K562 (cell line): ENCODE measurements at regions not wholly inside any gene's neighbourhood (a gene's known extent, or its start where the extent isn't known, plus 50 kb on each side); places are given as distances from the start of the nearest gene placed in this dataset.

Experiments
- ATAC-seq: fragments of 200-7000 bp; cut with Tn5 transposase; 3 replicates; pipeline ENCODE4 v1.9.1; 2020; ENCODE audit warnings: moderate library complexity
- BruUV-seq: library from RNA; stranded (reverse); fragments of 400-500 nt; replicated peaks from 2 replicates; lab custom pipeline; 2021; lab: Mats Ljungman, UMichigan
- CTCF ChIA-PET: fragments of 300-600 bp; formaldehyde crosslinking; extraction: SDS; loops from one replicate; lab custom pipeline; 2021; ENCODE audit warnings: low intra/inter-chr PET ratio; lab: Yijun Ruan, JAX
- POLR2A ChIA-PET: fragments of 300-600, 350-650 bp; sonication (Branson Sonifier 250); formaldehyde crosslinking; extraction: SDS; loops from one replicate; lab custom pipeline; 2021; ENCODE audit warnings: antibody characterized with exemption, inconsistent platforms; lab: Yijun Ruan, JAX
- DNase-seq, 4 experiments: peaks; one replicate each; pipeline versions ENCODE4 v3.0.0 to v3.0.0-alpha.2; 2011 to 2018; ENCODE audit warnings: low spot score in 3 of 4, mixed read lengths in 3 of 4; ENCODE audit errors: extremely low read depth in 1 of 4
- FAIRE-seq: peaks from 2 replicates; lab custom pipeline; 2011; peaks lifted over from hg19 to GRCh38; lab: Jason Lieb, UNC
- H2AFZ ChIP-seq: 2 replicates; pipeline ENCODE4 v1.6.0; 2011; ENCODE audit warnings: low read depth, low read length, control low read depth, inconsistent platforms
- H3K27ac ChIP-seq: fragments of 200-600 bp; 3 replicates; pipeline ENCODE4 v1.8.0; 2011; ENCODE audit warnings: low read depth, mild to moderate bottlenecking, control low read depth, inconsistent platforms, low read length, moderate library complexity, mixed read lengths; ENCODE audit errors: extremely low read depth
- H3K27me3 ChIP-seq, 2 experiments: fragments of 300-600 bp in 1 of 2; 2 replicates in 1 of 2; 3 replicates in 1 of 2; pipeline versions ENCODE4 v1.6.0 to v1.8.0; 2011; ENCODE audit warnings: inconsistent platforms in 2 of 2, low read length in 2 of 2, mild to moderate bottlenecking in 1 of 2, mixed read lengths in 1 of 2, moderate library complexity in 1 of 2; ENCODE audit not compliant: control insufficient read depth in 2 of 2, insufficient read depth in 2 of 2
- H3K36me3 ChIP-seq: fragments of 300-600 bp; 3 replicates; pipeline ENCODE4 v1.8.0; 2011; ENCODE audit warnings: mild to moderate bottlenecking, low read length, inconsistent platforms; ENCODE audit not compliant: control insufficient read depth, insufficient read depth
- H3K4me1 ChIP-seq, 2 experiments: fragments of 200-600 bp in 1 of 2; replicated peaks in 1 of 2; 2 replicates in 1 of 2; 3 replicates in 1 of 2; pipeline versions ENCODE4 v1.5.1 to v1.8.0; 2011; ENCODE audit warnings: inconsistent platforms in 2 of 2, low read length in 2 of 2, mild to moderate bottlenecking in 1 of 2, mixed read lengths in 1 of 2, moderate library complexity in 1 of 2; ENCODE audit not compliant: control insufficient read depth in 2 of 2, insufficient read depth in 2 of 2
- H3K4me2 ChIP-seq: 2 replicates; pipeline ENCODE4 v1.6.1; 2011; ENCODE audit warnings: low read length, control low read depth, inconsistent platforms, mixed read lengths; ENCODE audit not compliant: insufficient read depth
- H3K4me3 ChIP-seq: fragments of 200-600 bp; sonication (generic), shearing (Covaris generic); 2 replicates; pipeline ENCODE4 v1.5.1; 2016; ENCODE audit warnings: control low read depth, inconsistent platforms
- H3K79me2 ChIP-seq: fragments of 200-600 bp; 3 replicates; pipeline ENCODE4 v1.8.0; 2011; ENCODE audit warnings: low read length, inconsistent platforms; ENCODE audit not compliant: control insufficient read depth, insufficient read depth
- H3K9ac ChIP-seq, 2 experiments: 2 replicates each; pipeline versions ENCODE4 v1.6.0 to v1.6.1; 2011; ENCODE audit warnings: low read depth in 2 of 2, low read length in 2 of 2, control low read depth in 1 of 2, inconsistent platforms in 1 of 2, mild to moderate bottlenecking in 1 of 2, mixed read lengths in 1 of 2; ENCODE audit not compliant: insufficient read depth in 1 of 2
- H3K9me1 ChIP-seq: one replicate; pipeline ENCODE4 v1.6.0; 2011; ENCODE audit warnings: inconsistent platforms, mild to moderate bottlenecking, low read length, moderate library complexity; ENCODE audit not compliant: control insufficient read depth, insufficient read depth
- H3K9me3 ChIP-seq: replicated peaks from 2 replicates; pipeline ENCODE4 v1.5.1; 2011; ENCODE audit warnings: low read depth, low read length, inconsistent platforms; ENCODE audit not compliant: control insufficient read depth, insufficient read depth
- H4K20me1 ChIP-seq: replicated peaks from 2 replicates; pipeline ENCODE4 v1.6.1; 2011; ENCODE audit warnings: low read length, inconsistent platforms, mixed read lengths; ENCODE audit not compliant: control insufficient read depth, insufficient read depth
- CBX1 ChIP-seq: sonication (generic); IDR thresholded peaks from 2 replicates; pipeline ENCODE4 v1.6.1; 2016; ENCODE audit warnings: antibody characterized with exemption, low read depth, mild to moderate bottlenecking
- EGR1 ChIP-seq: fragments of 450-650 bp; conservative IDR thresholded peaks from 2 replicates; pipeline ENCODE4 v1.6.1; 2017; ENCODE audit warnings: mild to moderate bottlenecking
- FUS ChIP-seq: fragments of 200-400 bp; formaldehyde crosslinking; optimal IDR thresholded peaks from 2 replicates; pipeline ENCODE3; 2017; ENCODE audit warnings: low read depth, low read length
- KAT7 ChIP-seq: sonication (generic); formaldehyde crosslinking; IDR thresholded peaks from 2 replicates; pipeline ENCODE4 v1.8.0; 2022; ENCODE audit warnings: missing genetic modification reagents, mild to moderate bottlenecking, borderline replicate concordance
- MCM3 ChIP-seq: fragments of 450-650 bp; IDR thresholded peaks from 2 replicates; pipeline ENCODE4 v1.6.1; 2016
- MEF2A ChIP-seq: IDR thresholded peaks from 2 replicates; pipeline ENCODE4 v1.6.1; 2011; ENCODE audit warnings: low read depth, mild to moderate bottlenecking, low read length, moderate library complexity; ENCODE audit not compliant: control insufficient read depth
- PCBP2 ChIP-seq: fragments of 200-400 bp; formaldehyde crosslinking; IDR thresholded peaks from 2 replicates; pipeline ENCODE4 v1.6.1; 2018; ENCODE audit warnings: low read length, low read depth, mild to moderate bottlenecking, moderate library complexity; ENCODE audit not compliant: poor library complexity, severe bottlenecking
- PHB ChIP-seq: fragments of 250-450 bp; sonication (Bioruptor Pico); IDR thresholded peaks from 2 replicates; pipeline ENCODE4 v1.5.0; 2021
- RERE ChIP-seq: sonication (generic); formaldehyde crosslinking; IDR thresholded peaks from 2 replicates; pipeline ENCODE4 v1.8.0; 2023; ENCODE audit warnings: missing genetic modification reagents, mild to moderate bottlenecking, borderline replicate concordance
- ZNF165 ChIP-seq: fragments of 250-450 bp; sonication (Bioruptor Pico); IDR thresholded peaks from 2 replicates; pipeline ENCODE4 v1.4.0; 2020; ENCODE audit warnings: borderline replicate concordance
- WGBS: fragments of 100-300 bp; shearing (Covaris generic); methylation state at CpG from one replicate; pipeline ENCODE4 v1.1.6; 2016; ENCODE audit warnings: low coverage, mixed read lengths; ENCODE audit not compliant: insufficient coverage; ENCODE audit errors: missing lambda C conversion rate; 5-methylcytosine and 5-hydroxymethylcytosine counted together
- in situ Hi-C: fragments of 300-500 bp; cut with MboI; formaldehyde crosslinking; loops from 4 replicates; pipeline ENCODE4 v1.15.0; 2018; ENCODE audit warnings: inconsistent platforms, mixed read lengths
- intact Hi-C: fragments of 100-400 bp; cut with micrococcal nuclease; formaldehyde crosslinking; loops from 2 replicates; pipeline ENCODE4 v1.14.2; 2022

GRCh38 chr5:71832812-71833715, 114.0 kb downstream of the CARTPT start:
- no peak for FAIRE-seq
- ChIA-PET POLR2A (no interaction called here), CTCF (no interaction called here)
- whole genome bisulfite sequencing, result 0% methylated on average over 4 of the region's 4 CpGs
- BruUV-seq, result no TSS peak
- intact Hi-C loops, result loop anchor here (10.0 kb wide), 1 partner anchor 172 kb away; no protein-coding TSS in a partner anchor
- Histone ChIP-seq H2AFZ (peak overlapping the region; percentile 9; the same call in 1 of the 2 replicates), H3K4me3 (no peak overlapping the region), H3K9ac (no peak overlapping the region), H3K4me1 (no peaks in the 10 kb centered on the region), H3K27ac (no peak overlapping the region), H3K4me2 (no peak overlapping the region), H4K20me1 (no peaks in the 10 kb centered on the region), H3K9me1 (no peaks in the 10 kb centered on the region), H3K36me3 (no peaks in the 10 kb centered on the region), H3K9me3 (no peaks in the 10 kb centered on the region), H3K27me3 (peaks cover 0 to 2% of the 10 kb centered on the region in 2 experiments; a peak in 2 of 5 replicates), H3K79me2 (no peaks in the 10 kb centered on the region)
- ATAC-seq, result no peak
- in situ Hi-C loops, result no loop called here
- no peak for DNase-seq
- TF ChIP-seq EGR1 (no peak), PCBP2 (no peak), MEF2A (no peak), PHB (CRISPR knock-in tag) (no peak), FUS (no peak), RERE (CRISPR knock-in tag) (no peak), KAT7 (CRISPR knock-in tag) (no peak), CBX1 (no peak), ZNF165 (no peak), MCM3 (no peak)
